ENCODE measurements at regions not wholly inside any gene's neighbourhood (a gene's known extent, or its start where the extent isn't known, plus 50 kb on each side); places are given as distances from the start of the nearest gene placed in this dataset.

DNA sequence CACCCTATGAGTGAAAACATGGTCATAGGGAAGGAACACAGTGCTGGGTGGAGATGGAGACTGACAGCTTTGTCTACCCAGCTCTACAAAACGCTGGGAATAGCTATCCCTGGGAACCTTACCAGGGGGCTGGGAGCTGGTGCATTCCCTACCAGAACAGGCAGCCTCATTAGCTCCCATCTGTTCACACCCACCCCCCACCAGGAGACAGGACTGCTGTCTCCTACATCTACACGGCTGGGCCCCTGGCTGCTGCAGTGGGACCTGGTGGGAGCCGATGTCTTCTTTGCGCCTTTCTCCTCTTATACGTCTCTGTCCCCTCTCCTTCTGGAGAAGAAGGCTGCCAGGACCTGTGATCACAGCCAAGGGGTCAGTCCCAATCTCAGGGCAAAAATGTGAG, 90.8 kb downstream of the UQCRFS1 start:
- DNase-seq (ENCODE audit: low read depth), result no peak
- TF ChIP-seq, protein P1, sequence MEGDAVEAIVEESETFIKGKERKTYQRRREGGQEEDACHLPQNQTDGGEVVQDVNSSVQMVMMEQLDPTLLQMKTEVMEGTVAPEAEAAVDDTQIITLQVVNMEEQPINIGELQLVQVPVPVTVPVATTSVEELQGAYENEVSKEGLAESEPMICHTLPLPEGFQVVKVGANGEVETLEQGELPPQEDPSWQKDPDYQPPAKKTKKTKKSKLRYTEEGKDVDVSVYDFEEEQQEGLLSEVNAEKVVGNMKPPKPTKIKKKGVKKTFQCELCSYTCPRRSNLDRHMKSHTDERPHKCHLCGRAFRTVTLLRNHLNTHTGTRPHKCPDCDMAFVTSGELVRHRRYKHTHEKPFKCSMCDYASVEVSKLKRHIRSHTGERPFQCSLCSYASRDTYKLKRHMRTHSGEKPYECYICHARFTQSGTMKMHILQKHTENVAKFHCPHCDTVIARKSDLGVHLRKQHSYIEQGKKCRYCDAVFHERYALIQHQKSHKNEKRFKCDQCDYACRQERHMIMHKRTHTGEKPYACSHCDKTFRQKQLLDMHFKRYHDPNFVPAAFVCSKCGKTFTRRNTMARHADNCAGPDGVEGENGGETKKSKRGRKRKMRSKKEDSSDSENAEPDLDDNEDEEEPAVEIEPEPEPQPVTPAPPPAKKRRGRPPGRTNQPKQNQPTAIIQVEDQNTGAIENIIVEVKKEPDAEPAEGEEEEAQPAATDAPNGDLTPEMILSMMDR (IDR thresholded peaks at IDR 0.05; ENCODE audit: insufficient read depth, low read depth, low read length, missing control alignments), result no peak
- H3K4me3 ChIP-seq (ENCODE audit: low read length), result no peak overlapping the region

DNA sequence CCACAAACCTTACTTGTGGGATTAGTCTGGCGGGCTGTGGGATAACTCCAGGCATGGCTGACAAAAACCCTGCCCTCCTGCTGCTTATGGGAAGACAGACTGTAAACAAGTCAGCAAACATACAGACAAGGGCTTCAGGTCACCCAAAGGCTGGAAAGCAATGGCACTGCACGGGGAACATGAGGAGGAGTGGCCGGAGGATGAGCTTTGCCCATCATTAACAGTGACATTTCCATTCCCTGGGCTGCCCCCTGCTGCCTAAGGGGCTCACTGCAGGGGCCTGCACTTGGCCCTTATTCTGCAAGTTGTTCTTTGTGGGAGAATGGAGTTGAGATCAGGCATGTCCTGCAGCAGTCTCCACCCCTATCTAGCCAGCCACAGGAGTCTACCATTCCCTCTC, 91.3 kb downstream of the UQCRFS1 start:
- TF ChIP-seq, protein P1 (IDR thresholded peaks at IDR 0.05; ENCODE audit: insufficient read depth, low read depth, low read length, missing control alignments), result no peak
- no peak for DNase-seq (ENCODE audit: low read depth)

DNA sequence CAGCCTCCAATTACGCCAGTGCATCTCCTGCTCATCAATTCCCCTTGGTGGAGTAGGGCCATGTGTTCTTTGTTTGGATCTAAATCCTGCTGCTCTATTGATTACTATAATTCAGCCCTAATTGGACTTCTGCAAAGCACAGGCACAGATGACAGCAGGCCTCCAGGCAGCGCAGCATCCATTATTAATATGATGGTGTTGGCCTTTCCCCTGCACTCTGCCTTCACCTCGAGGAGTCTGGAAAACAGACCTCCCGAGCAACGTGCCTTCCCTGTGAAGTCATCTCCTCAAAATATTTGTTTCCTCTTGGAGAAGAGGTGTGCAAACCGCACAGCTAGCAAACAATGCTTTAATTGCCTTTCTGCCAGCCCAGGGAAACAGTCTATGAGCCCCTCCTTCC, 92.5 kb downstream of the UQCRFS1 start:
- TF ChIP-seq, protein P1 (IDR thresholded peaks at IDR 0.05; ENCODE audit: insufficient read depth, low read depth, low read length, missing control alignments), result no peak
- H3K4me3 ChIP-seq (ENCODE audit: low read length), result no peak overlapping the region
- no peak for DNase-seq (ENCODE audit: low read depth)

More for the DNA sequence above, 91.3 kb downstream of the UQCRFS1 start:
- H3K4me3 ChIP-seq (ENCODE audit: low read length), result no peak overlapping the region

DNA sequence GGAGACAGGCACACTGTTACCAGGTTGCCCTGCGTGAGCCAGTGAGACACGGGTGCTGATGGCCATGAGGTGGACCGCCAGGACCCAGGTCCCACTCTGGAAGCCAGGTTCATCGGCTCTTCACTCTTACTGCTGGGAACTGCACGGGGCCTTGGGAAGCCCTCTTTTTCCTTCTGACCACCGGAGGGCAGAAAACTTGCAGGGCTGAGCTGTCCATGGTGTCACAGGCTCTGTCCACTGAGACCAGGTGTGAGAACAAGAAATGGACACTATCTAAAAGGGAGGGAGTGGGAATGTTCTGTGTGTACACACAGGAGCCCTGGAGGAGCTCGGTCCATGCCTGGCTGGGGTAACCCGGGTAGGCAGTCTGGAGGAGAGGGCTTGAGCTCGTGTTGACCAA, 93.4 kb downstream of the UQCRFS1 start:
- TF ChIP-seq, protein P1 (IDR thresholded peaks at IDR 0.05; ENCODE audit: insufficient read depth, low read depth, low read length, missing control alignments), result no peak
- no peak overlapping the region for H3K4me3 ChIP-seq (ENCODE audit: low read length)
- DNase-seq (ENCODE audit: low read depth), result no peak

DNA sequence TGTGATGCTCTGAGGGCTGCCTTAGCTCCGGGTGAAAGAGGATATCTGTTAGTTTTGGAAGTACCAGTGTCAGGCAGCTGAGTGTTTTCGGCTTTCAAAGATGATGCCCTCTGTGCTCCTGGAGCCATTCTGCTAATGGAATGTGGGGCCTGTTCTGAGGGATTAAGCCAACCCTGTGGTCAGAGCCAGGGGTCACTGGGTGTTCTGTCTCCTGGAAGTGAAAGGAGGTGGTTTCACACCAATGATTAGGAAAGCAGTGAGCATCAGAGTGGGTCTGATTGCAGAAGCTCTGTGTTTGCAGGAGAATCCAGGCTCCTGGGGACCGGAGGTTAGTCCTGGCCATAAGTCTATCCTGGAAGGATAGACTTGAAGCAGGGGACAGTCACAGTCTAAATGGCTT, 94.6 kb downstream of the UQCRFS1 start:
- TF ChIP-seq, protein P1 (IDR thresholded peaks at IDR 0.05; ENCODE audit: insufficient read depth, low read depth, low read length, missing control alignments), result no peak
- H3K4me3 ChIP-seq (ENCODE audit: low read length), result no peak overlapping the region
- DNase-seq (ENCODE audit: low read depth), result no peak

DNA sequence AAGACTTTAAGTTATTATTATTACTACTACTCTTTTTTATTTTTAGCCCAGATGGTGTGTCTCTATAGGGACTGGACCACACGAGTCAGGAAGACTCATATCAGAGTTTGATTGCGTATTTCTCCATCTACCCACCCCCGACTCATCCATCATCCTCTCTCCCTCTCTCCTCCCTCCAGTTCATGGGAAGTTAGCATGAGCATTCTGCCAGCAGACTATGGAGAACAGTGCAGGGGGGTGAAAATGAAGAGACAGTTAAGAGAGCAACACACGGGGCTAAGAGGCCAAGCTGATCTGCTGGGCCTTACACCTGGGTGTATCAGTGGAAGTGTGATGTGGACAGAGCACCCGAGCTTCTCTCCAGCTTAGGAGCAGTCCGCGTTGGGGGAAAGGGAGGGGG, 95.0 kb downstream of the UQCRFS1 start:
- DNase-seq (ENCODE audit: low read depth), result no peak
- TF ChIP-seq, protein P1 (IDR thresholded peaks at IDR 0.05; ENCODE audit: insufficient read depth, low read depth, low read length, missing control alignments), result no peak
- no peak overlapping the region for H3K4me3 ChIP-seq (ENCODE audit: low read length)

DNA sequence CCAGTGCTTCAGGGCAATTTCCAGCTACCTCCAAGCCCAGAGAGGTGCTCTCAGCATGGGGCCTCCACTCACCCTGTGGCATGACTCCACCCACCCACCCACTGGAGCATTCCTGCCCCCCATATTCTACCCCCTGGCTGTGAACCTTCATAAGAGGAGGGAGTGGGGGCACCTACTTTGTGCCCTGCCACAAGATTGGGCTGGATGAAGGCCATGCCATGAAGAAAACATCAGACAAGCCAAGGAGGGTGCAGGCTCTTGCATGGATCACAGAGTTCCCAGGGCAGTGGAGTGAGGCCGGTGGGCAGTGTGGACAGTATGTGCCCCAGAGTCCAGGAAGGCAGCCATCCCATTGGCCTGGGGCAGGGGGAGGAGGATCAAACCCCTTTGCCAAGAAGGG, 97.8 kb downstream of the UQCRFS1 start:
- no peak for DNase-seq (ENCODE audit: low read depth)
- no peak overlapping the region for H3K4me3 ChIP-seq (ENCODE audit: low read length)
- TF ChIP-seq, protein P1 (IDR thresholded peaks at IDR 0.05; ENCODE audit: insufficient read depth, low read depth, low read length, missing control alignments), result no peak

Data from epithelial cell of esophagus (primary cell).